ENCODE measurements at regions not wholly inside any gene's neighbourhood (a gene's known extent, or its start where the extent isn't known, plus 50 kb on each side); places are given as distances from the start of the nearest gene placed in this dataset.

- TF ChIP-seq CTCF (IDR thresholded peaks at IDR 0.05; ENCODE audit: low read length) (no peak), EZH2 (IDR thresholded peaks at IDR 0.05; ENCODE audit: borderline replicate concordance, low read length) (no peak)
Measured at GRCh38 chr12:74170645-74171477, 366.8 kb upstream of the ATXN7L3B start.

All from OCI-LY1 (cell line).